ENCODE measurements at regions not wholly inside any gene's neighbourhood (a gene's known extent, or its start where the extent isn't known, plus 50 kb on each side); places are given as distances from the start of the nearest gene placed in this dataset.
"Not testable (repeated sequence)": the region's sequence is repeated elsewhere in the genome, so short reads cannot be mapped to it uniquely, and the experiment has no call there.

GRCh38 chr20:47440857-47441773 is 60.6 kb upstream of the NCOA3 start:
- peak; percentile 65 for DNase-seq (ENCODE audit: low read depth)

DNA sequence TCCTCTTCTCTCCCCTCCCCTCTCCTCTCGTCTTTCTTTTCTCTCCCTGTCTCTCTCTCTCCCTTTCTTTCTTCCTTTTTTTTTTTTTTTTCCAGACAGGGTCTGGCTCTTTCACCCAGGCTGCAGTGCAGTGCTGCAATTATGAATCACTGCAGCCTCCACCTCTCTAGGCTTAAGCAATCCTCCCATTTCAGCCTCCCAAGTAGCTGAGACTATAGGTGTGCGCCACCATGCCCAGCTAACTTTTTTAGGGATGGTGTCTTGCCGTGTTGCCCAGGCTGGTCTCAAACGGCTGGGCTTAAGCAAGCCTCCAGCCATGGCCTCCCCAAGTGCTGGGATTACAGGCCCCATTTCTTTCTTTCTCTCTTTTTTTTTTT is 59.9 kb upstream of the NCOA3 start:
- no peak for DNase-seq (ENCODE audit: low read depth)

GRCh38 chr20:47443060-47443459 is 58.6 kb upstream of the NCOA3 start:
- DNase-seq (ENCODE audit: low read depth), result not testable (repeated sequence)

DNA sequence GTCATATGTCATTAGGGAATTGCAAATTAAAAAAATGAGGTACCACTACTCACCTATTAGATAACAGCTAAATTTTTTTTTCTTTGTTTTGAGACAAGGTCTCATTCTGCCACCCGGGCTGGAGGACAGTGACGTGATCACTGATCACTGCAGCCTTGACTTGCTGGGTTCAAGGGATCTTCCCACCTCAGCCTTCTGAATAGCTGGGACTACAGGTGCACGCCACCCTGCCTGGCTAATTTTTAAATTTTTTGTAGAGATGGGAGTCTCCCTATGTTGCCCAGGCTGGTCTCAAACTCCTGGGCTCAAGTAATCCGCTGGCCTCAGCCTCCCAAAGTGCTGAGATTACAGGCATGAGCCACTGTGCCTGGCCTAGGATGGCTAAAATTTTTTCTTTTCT is 57.1 kb upstream of the NCOA3 start:
- no peak for DNase-seq (ENCODE audit: low read depth)

- DNase-seq (ENCODE audit: low read depth), result no peak
Measured at GRCh38 chr20:47445291-47445690, 56.4 kb upstream of the NCOA3 start.

- DNase-seq (ENCODE audit: low read depth), result not testable (repeated sequence)
Measured at GRCh38 chr20:47447350-47448296, 54.1 kb upstream of the NCOA3 start.

DNA sequence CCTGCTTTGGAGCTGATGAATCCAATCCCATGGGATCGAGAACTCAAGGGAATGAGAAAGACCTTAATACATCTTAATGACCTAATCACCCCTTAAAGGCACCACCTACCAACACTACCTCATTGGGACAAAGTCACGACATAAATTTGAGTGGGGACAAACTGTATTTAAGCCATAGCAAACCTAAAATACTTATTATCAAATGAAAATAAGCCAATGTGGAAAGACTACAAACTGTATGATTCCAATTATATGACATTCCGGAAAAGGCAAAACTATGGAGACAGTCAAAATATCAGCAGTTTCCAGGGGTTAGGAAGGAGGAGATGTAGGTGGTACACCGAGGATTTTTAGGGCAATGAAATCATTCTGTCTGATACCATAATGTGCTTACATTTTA is 53.3 kb upstream of the NCOA3 start:
- no peak for DNase-seq (ENCODE audit: low read depth)

DNA sequence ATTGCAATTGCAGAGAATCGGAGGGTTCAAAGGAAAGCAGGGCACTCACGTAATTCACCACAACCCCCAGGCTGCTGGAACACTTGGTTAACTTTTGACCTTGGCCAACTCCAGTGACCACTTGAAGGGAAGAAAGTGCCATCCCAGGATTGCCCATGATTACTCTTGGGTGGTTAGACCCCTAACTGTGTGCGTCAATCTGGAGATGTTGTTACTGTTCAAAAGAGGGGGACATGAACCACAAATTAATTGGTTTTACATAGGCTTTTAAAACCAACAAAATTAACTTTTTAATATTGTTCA is 50.1 kb upstream of the NCOA3 start:
- DNase-seq (ENCODE audit: low read depth), result no peak

All from HT1080 (cell line).